ENCODE measurements at regions not wholly inside any gene's neighbourhood (a gene's known extent, or its start where the extent isn't known, plus 50 kb on each side); places are given as distances from the start of the nearest gene placed in this dataset.

DNA sequence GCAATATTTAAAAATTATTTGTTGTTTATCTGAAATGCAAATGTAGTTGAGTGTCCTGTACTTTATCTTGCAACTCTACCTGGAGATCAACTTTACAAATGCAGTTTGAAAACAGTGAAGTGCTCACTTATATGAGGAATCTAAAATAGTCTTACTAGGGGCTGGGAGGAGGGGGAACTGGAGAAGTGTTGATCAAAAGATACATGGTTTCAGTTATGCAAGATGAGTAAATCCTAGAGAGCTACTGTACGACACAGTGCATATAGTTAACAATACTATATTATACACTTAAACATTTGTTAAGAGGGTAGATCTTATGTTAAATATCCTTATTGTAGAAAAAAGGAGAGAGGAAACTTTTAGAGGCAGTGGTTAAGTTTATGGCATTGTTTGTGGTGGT is 241.9 kb downstream of the BCL11A start:
- no peak overlapping the region for H2BK20ac ChIP-seq (ENCODE audit: low read length)
- FAIRE-seq: no peak
- H3K79me2 ChIP-seq (ENCODE audit: control insufficient read depth in 1 of 2, insufficient read depth in 2 of 2, low read length in 2 of 2): no peaks in the 10 kb centered on the region
- WGBS, 2 experiments (ENCODE audit: extremely low coverage in 1 of 2, insufficient coverage in 1 of 2, insufficient read length in 1 of 2, insufficient replicate concordance in 2 of 2, low coverage in 1 of 2, low lambda C conversion rate in 2 of 2, missing lambda C conversion rate in 1 of 2): 88% methylated on average over 1 of the region's 1 CpG; no CpG with 5 or more reads in 1 of the 2 experiments
- H3K79me1 ChIP-seq (ENCODE audit: low read depth, low read length): no peaks in the 10 kb centered on the region
- no peak overlapping the region for H3K23ac ChIP-seq (ENCODE audit: insufficient read length)
- no peak overlapping the region for H3K4me2 ChIP-seq (ENCODE audit: insufficient read depth in 1 of 2, low read depth in 2 of 2, low read length in 2 of 2)
- no peak overlapping the region for H2BK12ac ChIP-seq (ENCODE audit: low read depth, low read length)
- no peak overlapping the region for H3K27ac ChIP-seq (ENCODE audit: low read depth, low read length)
- peaks cover 0 to 5% (median 1%) of the 10 kb centered on the region in 4 experiments; a peak in 3 of 7 replicates for H3K4me1 ChIP-seq (replicated peaks in 1 of 4; ENCODE audit: control insufficient read depth in 3 of 4, insufficient read depth in 4 of 4, low read length in 3 of 4)
- no peaks in the 10 kb centered on the region for H3K9me3 ChIP-seq (ENCODE audit: insufficient read depth in 2 of 2, low read depth in 1 of 2, low read length in 1 of 2)
- H2AFZ ChIP-seq (ENCODE audit: low read length): no peak overlapping the region
- H3K4me3 ChIP-seq (ENCODE audit: extremely low read depth in 1 of 4, insufficient read depth in 2 of 4, low read depth in 3 of 4, low read length in 4 of 4): no peak overlapping the region
- H2BK15ac ChIP-seq (ENCODE audit: low read length): no peak overlapping the region
- H3K18ac ChIP-seq (ENCODE audit: extremely low read depth, low read length): no peak overlapping the region
- ChIA-PET CTCF (ENCODE audit: partially characterized antibody) (interaction anchor here (0.5 to 2.0 kb wide), 6 partner anchors 9 to 887 kb away, joined by 3 to 5 read pairs (median 4); no protein-coding TSS in a partner anchor), POLR2A (ENCODE audit: partially characterized antibody) (interaction anchor here (0.7 kb wide), 1 partner anchor 11 kb away, joined by 4 read pairs; no protein-coding TSS in a partner anchor)
- no peak overlapping the region for H2AK5ac ChIP-seq (ENCODE audit: low read depth, low read length)
- no peaks in the 10 kb centered on the region for H3K23me2 ChIP-seq (ENCODE audit: low read depth, low read length)
- no peak overlapping the region for H2BK5ac ChIP-seq (ENCODE audit: low read depth, low read length)
- no peak overlapping the region for H3K56ac ChIP-seq (replicated peaks; ENCODE audit: insufficient read length, low read depth, low read length)
- H3K27me3 ChIP-seq (replicated peaks in 1 of 4; ENCODE audit: control insufficient read depth in 3 of 4, extremely low read depth in 1 of 4, insufficient read depth in 3 of 4, low read length in 3 of 4): no peaks in the 10 kb centered on the region
- H4K20me1 ChIP-seq (replicated peaks in 1 of 2; ENCODE audit: control insufficient read depth in 1 of 2, insufficient read depth in 2 of 2, low read length in 2 of 2): no peaks in the 10 kb centered on the region
- no peaks in the 10 kb centered on the region; a peak in 1 of 8 replicates for H3K36me3 ChIP-seq (ENCODE audit: control insufficient read depth in 2 of 4, insufficient read depth in 4 of 4, low read length in 3 of 4)
- no peak overlapping the region for H3K14ac ChIP-seq (ENCODE audit: insufficient read length)
- no peak overlapping the region for H3K9ac ChIP-seq (replicated peaks in 1 of 4; ENCODE audit: extremely low read depth in 1 of 4, low read depth in 3 of 4, low read length in 3 of 4)
- no peak overlapping the region for H4K91ac ChIP-seq (replicated peaks; ENCODE audit: insufficient read length, low read length)
- no peak overlapping the region for H4K5ac ChIP-seq (ENCODE audit: insufficient read length, low read depth, low read length)
- no peak overlapping the region for H4K8ac ChIP-seq (ENCODE audit: extremely low read depth, insufficient read depth, low read length)
- H2BK120ac ChIP-seq (replicated peaks; ENCODE audit: low read depth, low read length): no peak overlapping the region
- H3K4ac ChIP-seq (replicated peaks; ENCODE audit: insufficient read length, low read depth, low read length): no peak overlapping the region
- DNase-seq (ENCODE audit: low read depth in 1 of 2, low spot score in 2 of 2): no peak
- TF ChIP-seq KDM5A (IDR thresholded peaks at IDR 0.05; ENCODE audit: low read length) (no peak), TCF12 (IDR thresholded peaks at IDR 0.05; ENCODE audit: low read depth, low read length) (no peak), CREB1 (IDR thresholded peaks at IDR 0.05) (no peak), TEAD4 (IDR thresholded peaks at IDR 0.05; ENCODE audit: low read depth, low read length) (no peak), NRF1 (IDR thresholded peaks at IDR 0.05; ENCODE audit: low read depth, low read length) (no peak), PHF8 (conservative IDR thresholded peaks at IDR 0.05; ENCODE audit: low read depth, low read length) (no peak), ATF2 (IDR thresholded peaks at IDR 0.05; ENCODE audit: low read length) (no peak), EGR1 (IDR thresholded peaks at IDR 0.05; ENCODE audit: borderline replicate concordance, low read depth, low read length) (no peak), USF2 (IDR thresholded peaks at IDR 0.05; ENCODE audit: low read length) (no peak), POLR2AphosphoS5 (IDR thresholded peaks at IDR 0.05; ENCODE audit: low read depth, low read length) (no peak), CHD1 (IDR thresholded peaks at IDR 0.05; ENCODE audit: low read depth, low read length) (no peak), ASH2L (IDR thresholded peaks at IDR 0.05; ENCODE audit: low read length) (no peak), POU5F1 (IDR thresholded peaks at IDR 0.05; ENCODE audit: low read depth, low read length) (no peak)
